Fibroblast of lung (primary cell): ENCODE measurements at regions not wholly inside any gene's neighbourhood (a gene's known extent, or its start where the extent isn't known, plus 50 kb on each side); places are given as distances from the start of the nearest gene placed in this dataset.

ENCODE experiments used
- DNase-seq, 2 donors: peaks; one replicate each; pipeline versions ENCODE4 v3.0.0 to v3.0.0-alpha.2; 2010; ENCODE audit warnings: low read depth in 2 of 2
- H2AFZ ChIP-seq: 2 replicates; pipeline ENCODE4 v1.5.1; 2012; ENCODE audit warnings: low read length, control low read depth, inconsistent platforms
- H3K27ac ChIP-seq: 2 replicates; pipeline ENCODE4 v1.5.1; 2011; ENCODE audit warnings: low read length, control low read depth; ENCODE audit not compliant: insufficient read depth
- H3K27me3 ChIP-seq: 2 replicates; pipeline ENCODE4 v1.5.1; 2011; ENCODE audit warnings: mild to moderate bottlenecking, low read length; ENCODE audit not compliant: control insufficient read depth, insufficient read depth
- H3K36me3 ChIP-seq: 2 replicates; pipeline ENCODE4 v1.5.1; 2011; ENCODE audit warnings: low read length; ENCODE audit not compliant: control insufficient read depth, insufficient read depth
- H3K4me1 ChIP-seq: 2 replicates; pipeline ENCODE4 v1.5.1; 2011; ENCODE audit warnings: low read length; ENCODE audit not compliant: control insufficient read depth, insufficient read depth; ENCODE audit errors: extremely low read depth
- H3K4me2 ChIP-seq: 2 replicates; pipeline ENCODE4 v1.5.1; 2011; ENCODE audit warnings: low read length, control low read depth; ENCODE audit not compliant: insufficient read depth; ENCODE audit errors: extremely low read depth
- H3K4me3 ChIP-seq, 4 experiments: fragments of 200-600 bp in 1 of 4; sonication (generic) in 1 of 4; replicated peaks in 1 of 4; 2 replicates each; pipeline ENCODE4 v1.5.1; 2011 to 2016; ENCODE audit warnings: low read length in 4 of 4, low read depth in 3 of 4, mild to moderate bottlenecking in 3 of 4, control low read depth in 2 of 4, inconsistent platforms in 1 of 4, mixed read lengths in 1 of 4; ENCODE audit not compliant: insufficient read depth in 1 of 4; ENCODE audit errors: control extremely low read depth in 1 of 4
- H3K79me2 ChIP-seq: 2 replicates; pipeline ENCODE4 v1.5.1; 2012; ENCODE audit warnings: mild to moderate bottlenecking, low read length, inconsistent platforms; ENCODE audit not compliant: control insufficient read depth, insufficient read depth
- H3K9ac ChIP-seq: 2 replicates; pipeline ENCODE4 v1.5.1; 2011; ENCODE audit warnings: mild to moderate bottlenecking, low read length, control low read depth; ENCODE audit not compliant: insufficient read depth
- H3K9me3 ChIP-seq: 2 replicates; pipeline ENCODE4 v1.5.1; 2012; ENCODE audit warnings: low read depth, low read length; ENCODE audit not compliant: control insufficient read depth, insufficient read depth
- H4K20me1 ChIP-seq: 2 replicates; pipeline ENCODE4 v1.5.1; 2011; ENCODE audit warnings: low read length; ENCODE audit not compliant: control insufficient read depth, insufficient read depth; ENCODE audit errors: extremely low read depth
- EZH2 ChIP-seq: IDR thresholded peaks from 2 replicates; pipeline ENCODE4 v1.5.1; 2012; ENCODE audit warnings: low read length, control low read depth, mild to moderate bottlenecking; ENCODE audit errors: missing control alignments
- TF ChIP-seq, protein P1 (sequence below), 2 donors: IDR thresholded peaks in 1 of 2; conservative IDR thresholded peaks in 1 of 2; 1 replicate in 1 of 2; 2 replicates in 1 of 2; pipeline ENCODE4 v1.5.1; 2011 to 2012; ENCODE audit warnings: low read length in 2 of 2, control low read depth in 1 of 2, inconsistent platforms in 1 of 2, low read depth in 1 of 2, mild to moderate bottlenecking in 1 of 2

DNA sequence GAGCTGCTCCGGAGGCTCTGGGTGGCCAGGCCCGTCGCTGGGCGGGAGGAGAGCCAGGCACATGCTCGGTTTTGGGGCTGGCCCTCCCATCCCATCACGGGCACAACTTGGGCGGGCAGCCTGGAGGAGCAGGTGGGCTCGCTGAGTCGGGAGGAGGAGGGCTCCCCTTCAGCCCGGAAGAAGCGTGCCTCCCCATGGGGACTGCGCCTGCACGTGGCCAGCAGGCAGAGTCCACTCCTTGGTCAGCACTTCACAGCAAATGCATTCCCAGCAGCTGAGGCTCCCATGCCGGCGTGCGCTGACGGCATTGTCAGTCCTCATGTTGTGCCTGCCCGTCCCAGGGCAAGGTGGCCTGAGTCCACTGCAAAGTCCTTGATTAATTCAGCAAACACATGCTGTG lies 1281.7 kb downstream of the BRD1 start:
- Histone ChIP-seq H2AFZ (no peak overlapping the region), H3K27ac (no peak overlapping the region), H4K20me1 (no peaks in the 10 kb centered on the region), H3K79me2 (no peaks in the 10 kb centered on the region), H3K27me3 (no peaks in the 10 kb centered on the region), H3K9me3 (no peaks in the 10 kb centered on the region), H3K36me3 (no peaks in the 10 kb centered on the region), H3K4me3 (no peak overlapping the region), H3K9ac (no peak overlapping the region), H3K4me1 (no peaks in the 10 kb centered on the region), H3K4me2 (no peak overlapping the region)
- DNase-seq: no peak
- TF ChIP-seq, protein P1, sequence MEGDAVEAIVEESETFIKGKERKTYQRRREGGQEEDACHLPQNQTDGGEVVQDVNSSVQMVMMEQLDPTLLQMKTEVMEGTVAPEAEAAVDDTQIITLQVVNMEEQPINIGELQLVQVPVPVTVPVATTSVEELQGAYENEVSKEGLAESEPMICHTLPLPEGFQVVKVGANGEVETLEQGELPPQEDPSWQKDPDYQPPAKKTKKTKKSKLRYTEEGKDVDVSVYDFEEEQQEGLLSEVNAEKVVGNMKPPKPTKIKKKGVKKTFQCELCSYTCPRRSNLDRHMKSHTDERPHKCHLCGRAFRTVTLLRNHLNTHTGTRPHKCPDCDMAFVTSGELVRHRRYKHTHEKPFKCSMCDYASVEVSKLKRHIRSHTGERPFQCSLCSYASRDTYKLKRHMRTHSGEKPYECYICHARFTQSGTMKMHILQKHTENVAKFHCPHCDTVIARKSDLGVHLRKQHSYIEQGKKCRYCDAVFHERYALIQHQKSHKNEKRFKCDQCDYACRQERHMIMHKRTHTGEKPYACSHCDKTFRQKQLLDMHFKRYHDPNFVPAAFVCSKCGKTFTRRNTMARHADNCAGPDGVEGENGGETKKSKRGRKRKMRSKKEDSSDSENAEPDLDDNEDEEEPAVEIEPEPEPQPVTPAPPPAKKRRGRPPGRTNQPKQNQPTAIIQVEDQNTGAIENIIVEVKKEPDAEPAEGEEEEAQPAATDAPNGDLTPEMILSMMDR (conservative IDR thresholded peaks at IDR 0.05 in 1 of 2, IDR thresholded peaks at IDR 0.05 in 1 of 2; ENCODE audit: low read depth in 1 of 2, low read length in 2 of 2): no peak
- TF ChIP-seq EZH2: no peak

DNA sequence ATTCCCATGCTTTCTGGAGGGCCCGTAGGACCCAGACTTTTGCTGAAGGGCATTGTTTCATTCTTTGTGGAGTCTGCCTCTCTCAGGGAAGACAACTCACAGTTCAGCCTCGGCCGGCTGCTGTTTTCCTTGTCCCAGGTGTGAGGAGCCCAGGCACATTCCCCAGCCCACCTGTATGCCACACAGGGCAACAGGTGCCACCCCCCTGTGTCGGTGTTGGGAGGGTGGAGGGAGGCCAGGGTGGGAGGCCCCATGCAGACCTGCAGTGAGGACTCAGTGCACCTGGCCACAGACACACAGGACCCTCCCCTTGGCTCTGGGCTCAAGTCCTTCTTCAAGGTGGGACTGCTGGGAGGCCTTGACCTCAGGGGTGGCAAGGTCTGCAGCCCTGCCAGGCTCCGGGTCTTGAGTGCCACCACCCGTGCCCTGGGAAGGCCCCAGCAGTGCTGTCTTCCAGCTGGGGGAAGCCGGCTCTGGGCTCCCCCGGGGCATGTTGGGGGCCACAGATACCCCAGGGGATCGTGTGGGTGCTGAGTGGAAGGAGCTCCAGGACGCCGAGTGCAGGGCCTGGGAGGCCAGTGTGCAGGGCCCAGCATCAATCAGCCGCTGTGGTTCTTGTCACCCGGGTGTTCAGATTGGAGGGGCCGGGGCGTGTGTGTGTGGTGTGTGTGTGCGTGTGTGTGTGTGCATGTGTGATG lies 1286.1 kb downstream of the BRD1 start:
- TF ChIP-seq, protein P1 (conservative IDR thresholded peaks at IDR 0.05 in 1 of 2, IDR thresholded peaks at IDR 0.05 in 1 of 2; ENCODE audit: low read depth in 1 of 2, low read length in 2 of 2): no peak
- no peak for TF ChIP-seq EZH2
- Histone ChIP-seq H3K36me3 (no peaks in the 10 kb centered on the region), H3K4me2 (no peak overlapping the region), H3K4me1 (no peaks in the 10 kb centered on the region), H4K20me1 (no peaks in the 10 kb centered on the region), H2AFZ (no peak overlapping the region), H3K27me3 (no peaks in the 10 kb centered on the region), H3K27ac (no peak overlapping the region), H3K4me3 (no peak overlapping the region), H3K79me2 (no peaks in the 10 kb centered on the region), H3K9me3 (no peaks in the 10 kb centered on the region), H3K9ac (no peak overlapping the region)
- DNase-seq: no peak

DNA sequence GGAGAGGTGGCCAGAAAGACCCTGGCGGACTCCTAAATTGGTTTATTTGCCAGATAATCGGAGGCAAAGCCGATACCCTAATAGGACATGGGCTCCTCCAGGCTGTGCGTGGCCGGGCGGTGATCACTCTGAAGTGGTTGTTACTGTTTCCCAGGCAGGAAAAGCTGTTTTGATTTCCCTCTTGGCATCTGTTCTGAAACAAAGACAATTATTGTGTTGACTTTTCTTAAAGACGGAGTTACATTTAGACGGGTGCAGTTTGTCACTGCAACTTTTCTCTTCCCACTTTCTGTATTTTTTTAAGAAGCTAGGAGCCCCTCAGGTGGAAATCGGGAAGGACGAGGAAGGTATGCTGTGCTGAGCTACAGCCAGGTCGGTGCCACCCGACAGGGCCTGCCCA lies 1288.4 kb downstream of the BRD1 start:
- H3K27ac ChIP-seq: no peak overlapping the region
- no peaks in the 10 kb centered on the region for H3K79me2 ChIP-seq
- no peak overlapping the region for H3K9ac ChIP-seq
- H3K36me3 ChIP-seq: no peaks in the 10 kb centered on the region
- H3K27me3 ChIP-seq: no peaks in the 10 kb centered on the region
- H3K4me1 ChIP-seq: no peaks in the 10 kb centered on the region
- no peaks in the 10 kb centered on the region for H3K9me3 ChIP-seq
- no peak overlapping the region for H3K4me3 ChIP-seq
- H2AFZ ChIP-seq: no peak overlapping the region
- DNase-seq: no peak
- no peak overlapping the region for H3K4me2 ChIP-seq
- no peak for TF ChIP-seq EZH2
- TF ChIP-seq, protein P1 (conservative IDR thresholded peaks at IDR 0.05 in 1 of 2, IDR thresholded peaks at IDR 0.05 in 1 of 2; ENCODE audit: low read depth in 1 of 2, low read length in 2 of 2): no peak
- H4K20me1 ChIP-seq: no peaks in the 10 kb centered on the region
